HG03378 (cell line): ENCODE measurements at regions not wholly inside any gene's neighbourhood (a gene's known extent, or its start where the extent isn't known, plus 50 kb on each side); places are given as distances from the start of the nearest gene placed in this dataset.

Experiments
- ATAC-seq: cut with Tn5 transposase; IDR thresholded peaks from one replicate; pipeline ENCODE4 v1.9.1; 2021; ENCODE audit warnings: mild to moderate bottlenecking, moderate library complexity; ENCODE audit not compliant: unreplicated experiment

DNA sequence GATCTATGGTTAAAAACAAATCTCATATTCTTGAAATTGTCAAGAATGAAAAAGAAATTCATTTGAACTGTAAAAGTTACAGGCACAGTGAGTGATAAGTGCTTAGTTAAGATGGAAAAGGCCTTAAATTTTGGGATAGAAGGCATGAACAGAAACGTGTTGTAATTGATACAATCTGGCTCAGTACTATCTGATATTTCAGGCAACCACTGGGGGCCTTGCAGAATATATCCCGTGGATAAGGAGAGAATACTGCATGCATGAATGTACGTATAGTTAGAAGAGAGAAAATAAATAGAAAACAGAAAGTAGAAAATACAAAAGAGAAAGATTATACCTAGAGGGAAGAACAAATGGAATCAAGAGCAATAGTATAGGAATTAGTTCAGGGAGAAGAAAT lies 741.4 kb upstream of the CCDC54 start:
- ATAC-seq, result no peak

DNA sequence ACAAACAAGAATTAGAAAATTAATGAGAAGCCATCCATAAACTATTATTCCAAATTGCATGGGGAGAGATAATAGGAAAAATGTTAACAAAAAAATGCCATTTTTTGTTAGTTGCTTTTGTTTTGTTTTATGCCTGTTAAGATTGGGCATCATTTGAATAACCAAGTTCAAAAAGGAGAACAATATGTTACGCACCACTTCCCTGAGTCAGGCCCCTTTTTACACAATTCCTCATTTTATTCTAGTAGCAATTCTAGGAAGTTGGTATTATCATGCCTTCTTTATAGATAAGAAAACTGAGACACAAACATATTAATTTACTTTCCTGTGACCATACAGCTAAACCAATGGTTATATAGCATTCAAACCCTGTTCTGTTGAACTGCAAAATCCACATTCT lies 736.9 kb upstream of the CCDC54 start:
- no peak for ATAC-seq

DNA sequence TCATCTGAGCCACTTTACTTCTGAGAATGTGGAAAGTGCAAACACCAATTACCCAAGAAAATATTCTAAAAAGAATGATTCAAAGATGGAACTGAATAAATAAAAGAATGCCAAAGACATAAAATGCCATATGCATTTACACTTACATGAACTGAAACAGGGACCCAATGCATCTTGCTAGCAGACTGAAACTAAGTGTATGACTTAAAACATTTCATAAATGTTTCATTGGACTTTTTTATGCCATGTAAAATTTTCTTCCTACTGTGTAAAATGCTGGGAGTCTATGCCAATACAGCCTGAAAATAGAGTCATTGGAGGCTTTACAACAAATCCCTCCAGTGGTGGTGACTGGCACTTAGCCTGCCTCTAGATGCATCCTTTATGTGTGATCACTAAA lies 735.1 kb upstream of the CCDC54 start:
- no peak for ATAC-seq

DNA sequence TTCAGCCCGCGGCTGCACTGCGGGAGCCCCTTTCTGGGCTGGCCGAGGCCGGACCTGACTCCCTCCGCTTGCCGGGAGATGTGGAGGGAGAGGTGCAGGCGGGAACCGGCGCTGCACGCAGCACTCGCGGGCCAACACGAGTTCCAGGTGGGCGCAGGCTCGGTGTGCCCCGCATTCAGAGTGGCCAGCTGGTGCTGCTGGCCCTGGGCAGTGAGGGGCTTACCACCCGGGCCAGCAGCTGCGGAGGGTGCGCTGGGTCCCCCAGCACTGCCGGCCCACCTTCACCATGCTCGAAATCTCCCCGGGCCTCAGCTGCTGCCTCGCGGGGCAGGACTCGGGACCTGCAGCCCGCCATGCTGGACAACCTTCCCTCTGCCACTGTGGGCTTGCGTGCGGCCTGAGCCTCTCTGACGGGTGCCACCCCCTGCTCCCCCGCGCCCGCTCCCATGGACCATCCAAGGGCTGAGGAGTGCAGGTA lies 733.5 kb upstream of the CCDC54 start:
- ATAC-seq, result no peak

DNA sequence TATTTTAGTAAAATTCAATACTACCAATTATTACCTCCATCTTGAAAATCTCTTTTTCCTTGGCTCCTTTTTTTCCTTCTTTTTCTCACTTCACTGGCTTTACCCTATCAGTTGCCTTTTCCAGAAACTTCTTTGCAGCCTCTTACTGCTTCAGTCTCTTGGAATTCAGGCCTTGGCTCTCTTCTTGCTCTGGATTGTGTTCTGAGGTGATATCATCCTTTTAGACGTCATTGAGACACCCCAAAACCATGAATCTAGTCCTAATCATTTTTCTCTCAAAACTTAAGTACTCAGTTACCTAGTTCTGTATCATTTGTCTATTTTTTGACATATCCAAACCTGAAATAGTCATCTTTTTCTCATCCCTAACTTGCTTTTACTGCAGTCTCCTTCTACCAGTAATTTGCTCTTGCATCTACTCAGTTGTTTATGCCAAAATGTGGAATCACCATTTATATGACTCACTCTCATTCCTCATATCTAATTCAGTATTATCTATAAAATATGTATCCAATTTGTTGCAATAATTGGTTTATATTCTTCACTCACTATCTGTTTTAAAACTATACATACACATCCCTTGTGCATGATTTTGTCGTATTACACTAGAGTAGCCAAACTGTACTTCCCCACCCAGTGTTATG lies 703.2 kb upstream of the CCDC54 start:
- no peak for ATAC-seq

DNA sequence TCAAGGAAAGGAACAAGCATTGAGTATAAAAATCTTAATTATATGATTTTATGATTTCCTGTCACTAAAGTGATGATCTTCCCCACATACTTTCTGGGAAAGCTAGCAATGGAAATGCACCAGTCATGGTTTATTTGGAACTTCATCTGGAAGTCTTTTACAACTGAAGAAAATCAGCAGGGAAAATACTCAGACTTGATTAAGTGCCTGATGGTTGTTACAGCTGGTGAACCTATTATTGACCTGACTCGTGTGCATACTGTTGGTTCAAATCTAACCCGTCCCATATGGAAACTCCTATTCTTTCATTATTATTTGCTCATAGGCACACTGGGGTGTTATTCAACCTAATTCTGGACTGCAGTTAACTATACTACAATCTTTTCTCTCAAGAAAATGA lies 701.8 kb upstream of the CCDC54 start:
- ATAC-seq, result no peak

GRCh38 chr3:106678657-106679390 lies 698.4 kb upstream of the CCDC54 start:
- ATAC-seq, result no peak

GRCh38 chr3:106683953-106684620 lies 693.2 kb upstream of the CCDC54 start:
- ATAC-seq, result no peak

DNA sequence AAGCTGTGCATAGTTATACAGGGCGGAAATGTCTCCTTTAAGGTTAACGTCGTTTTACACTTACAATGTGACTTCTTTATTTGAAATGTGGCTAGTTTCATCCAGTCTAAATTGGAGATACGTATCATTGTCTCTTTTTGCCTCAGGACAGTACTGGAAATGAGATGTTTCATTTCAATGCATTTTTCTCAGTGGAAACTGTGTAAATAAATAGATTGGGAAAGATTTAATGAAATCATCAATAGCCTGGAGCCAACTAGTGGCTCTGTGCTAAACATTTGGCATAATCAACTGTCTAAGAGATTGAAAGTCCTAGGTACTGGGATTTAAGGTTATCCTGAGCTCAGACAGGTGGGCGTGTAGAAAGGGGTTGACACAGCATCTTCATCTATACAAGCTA lies 691.5 kb upstream of the CCDC54 start:
- ATAC-seq, result no peak

GRCh38 chr3:106687905-106688304 lies 689.3 kb upstream of the CCDC54 start:
- no peak for ATAC-seq

- ATAC-seq, result no peak
Observed at GRCh38 chr3:106688464-106688863, 688.8 kb upstream of the CCDC54 start.

- no peak for ATAC-seq
Observed at GRCh38 chr3:106691476-106691875, 685.8 kb upstream of the CCDC54 start.

DNA sequence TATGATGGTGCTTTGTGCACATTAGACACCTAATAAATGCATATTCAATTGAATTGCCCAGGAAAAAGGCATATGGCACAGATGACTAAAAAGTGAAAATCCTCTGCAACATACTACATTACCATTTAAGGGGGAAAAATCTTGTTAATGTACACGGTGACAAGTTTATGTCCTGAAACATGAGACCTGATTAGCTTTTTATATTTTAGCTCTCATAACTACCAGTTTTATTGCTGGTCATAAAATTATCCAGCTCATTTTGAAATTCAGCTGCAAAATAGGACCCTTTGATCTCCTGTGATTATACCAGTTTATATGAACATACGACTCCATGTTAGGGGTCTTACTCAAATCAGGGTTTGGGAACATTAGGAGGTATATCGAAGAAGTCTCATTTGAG lies 684.6 kb upstream of the CCDC54 start:
- ATAC-seq, result no peak

DNA sequence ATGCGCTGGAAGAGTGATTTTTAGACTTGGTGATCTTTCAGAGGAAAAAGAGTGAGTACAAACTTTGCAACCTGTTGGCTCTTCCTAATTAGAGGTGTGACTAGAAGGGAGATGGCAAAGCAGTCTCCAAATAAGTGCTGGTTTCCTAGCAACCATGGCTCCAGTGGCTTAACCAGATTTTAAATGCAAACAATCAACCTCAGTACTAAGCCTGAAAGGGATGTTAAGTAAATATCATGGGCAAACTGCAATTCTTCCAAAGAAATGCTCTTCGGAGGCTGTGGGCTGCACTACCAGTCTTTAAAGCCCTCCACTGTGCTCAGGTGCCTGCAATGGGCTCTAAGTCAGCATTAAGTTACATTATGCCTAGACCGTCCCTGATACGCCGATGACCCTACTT lies 678.1 kb upstream of the CCDC54 start:
- no peak for ATAC-seq

DNA sequence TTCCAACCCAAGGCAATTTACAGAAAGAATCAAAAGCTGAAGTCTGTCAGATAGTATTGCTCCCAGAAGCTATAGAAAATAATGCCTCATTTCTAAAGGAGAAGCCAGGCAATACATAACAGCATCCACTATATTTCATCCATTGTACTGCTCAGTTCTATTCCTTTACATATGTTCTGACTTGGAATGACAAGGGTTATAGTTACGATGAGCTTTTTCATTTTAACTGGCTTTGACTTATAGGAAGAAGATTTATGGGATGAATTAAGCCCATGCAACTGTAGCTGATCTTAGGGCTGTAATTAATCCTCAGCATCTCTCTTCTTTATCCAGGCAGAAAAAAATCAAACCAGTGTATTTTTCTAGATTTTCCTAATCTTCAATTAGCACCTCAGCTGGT lies 676.3 kb upstream of the CCDC54 start:
- ATAC-seq, result no peak

DNA sequence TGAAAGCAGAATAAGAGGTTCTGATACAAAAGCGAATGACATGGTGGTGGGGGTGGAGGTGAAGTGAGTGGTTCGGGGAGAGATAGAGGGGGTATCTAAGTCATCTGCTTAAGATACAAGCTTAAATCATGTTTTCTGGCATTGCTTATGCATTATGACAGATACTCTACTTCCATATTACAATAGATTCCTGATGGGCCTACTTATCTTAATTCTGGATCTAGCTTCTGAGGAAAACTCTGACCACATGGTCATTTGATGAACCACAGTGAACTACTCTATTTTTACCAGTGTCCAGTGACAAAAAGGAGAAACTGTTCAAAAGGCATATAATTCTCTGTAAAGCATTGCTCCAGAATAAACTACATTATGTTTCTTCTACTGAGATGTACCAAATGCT lies 673.7 kb upstream of the CCDC54 start:
- no peak for ATAC-seq

DNA sequence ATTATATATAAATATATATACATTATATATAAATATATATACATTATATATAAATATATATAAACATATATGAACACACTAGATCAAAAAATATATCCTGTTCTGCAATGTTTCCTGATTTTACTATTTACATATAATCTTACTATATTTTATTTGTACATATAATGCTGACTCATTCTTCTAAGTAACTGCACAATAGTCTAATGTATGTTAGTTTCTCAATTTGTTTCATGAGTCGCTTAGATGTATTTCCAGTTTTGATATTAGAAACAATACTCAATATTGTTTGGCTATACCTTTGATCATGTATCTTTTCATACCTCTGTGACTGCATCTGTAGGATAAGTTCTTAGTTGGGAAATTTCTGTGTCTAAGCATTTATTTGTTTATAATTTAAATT lies 669.9 kb upstream of the CCDC54 start:
- ATAC-seq, result no peak

- ATAC-seq, result no peak
Observed at GRCh38 chr3:106710596-106710995, 666.6 kb upstream of the CCDC54 start.

GRCh38 chr3:106711650-106712049 lies 665.6 kb upstream of the CCDC54 start:
- ATAC-seq, result no peak

DNA sequence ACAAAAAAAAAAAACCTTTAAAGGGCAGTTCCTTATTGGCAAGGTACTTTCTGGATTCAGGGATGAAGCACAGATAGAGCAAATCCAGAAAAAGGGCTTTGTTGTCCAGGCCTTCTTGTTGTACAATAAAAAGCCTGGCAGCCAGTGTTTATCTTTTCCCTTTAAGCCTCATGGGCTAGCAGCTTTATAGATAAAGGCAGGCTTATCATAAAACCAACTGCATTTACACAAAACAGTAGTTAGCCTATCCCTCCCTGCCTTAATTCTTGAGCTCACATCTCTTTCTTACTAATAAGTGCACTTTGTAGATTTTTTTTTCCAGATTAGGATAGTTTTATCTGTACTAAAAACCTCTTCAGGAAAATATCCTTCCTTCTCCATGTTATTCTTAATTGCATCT lies 662.8 kb upstream of the CCDC54 start:
- no peak for ATAC-seq

GRCh38 chr3:106715286-106715685 lies 662.0 kb upstream of the CCDC54 start:
- no peak for ATAC-seq

DNA sequence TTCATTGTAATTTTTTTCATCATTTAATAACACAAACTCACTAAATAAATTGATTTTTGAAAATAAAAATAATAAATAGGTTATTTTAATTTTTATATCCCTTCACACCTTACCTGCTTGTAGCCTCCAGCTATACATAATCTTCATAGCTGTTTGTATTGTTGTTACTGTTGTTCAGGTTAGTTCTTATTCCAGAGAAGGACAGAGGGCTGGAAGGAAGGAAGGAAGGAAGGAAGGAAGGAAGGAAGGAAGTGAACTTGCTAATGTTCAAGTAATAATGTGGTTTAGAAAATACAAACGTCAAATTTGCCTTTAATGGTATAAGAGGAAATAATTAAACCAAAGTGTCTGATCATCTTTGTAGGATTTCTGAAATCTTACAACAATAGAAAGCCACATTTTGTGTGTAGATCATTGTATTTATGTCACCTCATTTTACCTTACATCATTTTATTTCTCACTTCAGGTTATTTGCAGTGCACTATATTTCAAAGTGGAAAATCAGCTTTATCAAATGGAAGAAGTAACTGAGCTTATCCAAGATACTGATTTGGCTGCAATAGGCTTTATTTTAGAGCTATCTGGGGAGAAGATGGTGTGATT lies 660.0 kb upstream of the CCDC54 start:
- no peak for ATAC-seq
